Astrocyte (in vitro differentiated cells and primary cell): ENCODE measurements at regions not wholly inside any gene's neighbourhood (a gene's known extent, or its start where the extent isn't known, plus 50 kb on each side); places are given as distances from the start of the nearest gene placed in this dataset.

Source experiments
- DNase-seq: peaks from one replicate; pipeline ENCODE4 v3.0.0-alpha.2; 2010; ENCODE audit warnings: low read depth
- FAIRE-seq: peaks from 2 replicates; lab custom pipeline; 2011; peaks lifted over from hg19 to GRCh38; lab: Jason Lieb, UNC
- H2AFZ ChIP-seq: 2 replicates; pipeline ENCODE4 v1.6.0; 2012; ENCODE audit warnings: low read depth, low read length, inconsistent platforms
- H3K27ac ChIP-seq: 2 replicates; pipeline ENCODE4 v1.5.1; 2011; ENCODE audit warnings: low read depth, low read length, inconsistent platforms
- H3K27me3 ChIP-seq: 2 replicates; pipeline ENCODE4 v1.6.0; 2011; ENCODE audit warnings: low read length, inconsistent platforms; ENCODE audit not compliant: insufficient read depth
- H3K36me3 ChIP-seq: 2 replicates; pipeline ENCODE4 v1.5.1; 2011; ENCODE audit warnings: low read length, inconsistent platforms; ENCODE audit not compliant: insufficient read depth
- H3K4me1 ChIP-seq: 2 replicates; pipeline ENCODE4 v1.5.1; 2011; ENCODE audit warnings: low read length, inconsistent platforms; ENCODE audit not compliant: insufficient read depth
- H3K4me2 ChIP-seq: 2 replicates; pipeline ENCODE4 v1.6.0; 2012; ENCODE audit warnings: low read length, inconsistent platforms
- H3K4me3 ChIP-seq: 2 replicates; pipeline ENCODE4 v1.5.1; 2011; ENCODE audit warnings: low read depth, mild to moderate bottlenecking, low read length, inconsistent platforms; ENCODE audit not compliant: insufficient read depth
- H3K79me2 ChIP-seq: 2 replicates; pipeline ENCODE4 v1.6.0; 2012; ENCODE audit warnings: mild to moderate bottlenecking, low read length, inconsistent platforms; ENCODE audit not compliant: insufficient read depth
- H3K9ac ChIP-seq: 2 replicates; pipeline ENCODE4 v1.6.0; 2012; ENCODE audit warnings: mild to moderate bottlenecking, low read length, inconsistent platforms
- H3K9me3 ChIP-seq: 2 replicates; pipeline ENCODE4 v1.5.1; 2012; ENCODE audit warnings: low read depth, mild to moderate bottlenecking, low read length, inconsistent platforms; ENCODE audit not compliant: insufficient read depth
- H4K20me1 ChIP-seq: 2 replicates; pipeline ENCODE4 v1.6.0; 2012; ENCODE audit warnings: low read length, inconsistent platforms; ENCODE audit not compliant: insufficient read depth
- H3K27ac Mint-ChIP-seq: one replicate; pipeline ENCODE4 v1.8.0; 2021; ENCODE audit warnings: mild to moderate bottlenecking, mixed read lengths; ENCODE audit not compliant: unreplicated experiment
- H3K27me3 Mint-ChIP-seq: one replicate; pipeline ENCODE4 v1.8.0; 2021; ENCODE audit warnings: low read depth, mixed read lengths; ENCODE audit not compliant: unreplicated experiment
- H3K36me3 Mint-ChIP-seq: one replicate; pipeline ENCODE4 v1.8.0; 2021; ENCODE audit warnings: low read depth, mixed read lengths; ENCODE audit not compliant: unreplicated experiment
- H3K4me1 Mint-ChIP-seq: one replicate; pipeline ENCODE4 v1.8.0; 2021; ENCODE audit warnings: low read depth, mixed read lengths; ENCODE audit not compliant: unreplicated experiment
- H3K4me3 Mint-ChIP-seq: one replicate; pipeline ENCODE4 v1.8.0; 2021; ENCODE audit warnings: mild to moderate bottlenecking, moderate library complexity, mixed read lengths; ENCODE audit not compliant: unreplicated experiment
- H3K9me3 Mint-ChIP-seq: one replicate; pipeline ENCODE4 v1.8.0; 2021; ENCODE audit warnings: mild to moderate bottlenecking, mixed read lengths; ENCODE audit not compliant: unreplicated experiment
- CTCF ChIP-seq: IDR thresholded peaks from 2 replicates; pipeline ENCODE4 v1.5.1; 2011; ENCODE audit warnings: low read depth, mild to moderate bottlenecking, inconsistent platforms, low read length, moderate library complexity; ENCODE audit not compliant: insufficient read depth
- EZH2 ChIP-seq: IDR thresholded peaks from 2 replicates; pipeline ENCODE4 v1.6.1; 2012; ENCODE audit warnings: mild to moderate bottlenecking, low read length, inconsistent platforms; ENCODE audit not compliant: insufficient read depth

GRCh38 chr15:58258501-58259292 lies 120.5 kb downstream of the AQP9 start:
- Histone ChIP-seq H3K4me2 (no peak overlapping the region), H3K9me3 (peaks cover 3% of the 10 kb centered on the region), H3K4me1 (no peaks in the 10 kb centered on the region), H3K4me3 (no peak overlapping the region), H3K79me2 (no peaks in the 10 kb centered on the region), H3K36me3 (no peaks in the 10 kb centered on the region), H2AFZ (no peak overlapping the region), H4K20me1 (no peaks in the 10 kb centered on the region), H3K9ac (no peak overlapping the region), H3K27ac (no peak overlapping the region), H3K27me3 (no peaks in the 10 kb centered on the region)
- DNase-seq, result no peak
- Mint-ChIP-seq H3K4me1 (no peaks in the 10 kb centered on the region), H3K36me3 (no peaks in the 10 kb centered on the region), H3K27ac (no peak overlapping the region), H3K27me3 (no peaks in the 10 kb centered on the region), H3K4me3 (no peak overlapping the region), H3K9me3 (peaks cover 10% of the 10 kb centered on the region)
- FAIRE-seq, result no peak
- TF ChIP-seq EZH2 (no peak), CTCF (no peak)

DNA sequence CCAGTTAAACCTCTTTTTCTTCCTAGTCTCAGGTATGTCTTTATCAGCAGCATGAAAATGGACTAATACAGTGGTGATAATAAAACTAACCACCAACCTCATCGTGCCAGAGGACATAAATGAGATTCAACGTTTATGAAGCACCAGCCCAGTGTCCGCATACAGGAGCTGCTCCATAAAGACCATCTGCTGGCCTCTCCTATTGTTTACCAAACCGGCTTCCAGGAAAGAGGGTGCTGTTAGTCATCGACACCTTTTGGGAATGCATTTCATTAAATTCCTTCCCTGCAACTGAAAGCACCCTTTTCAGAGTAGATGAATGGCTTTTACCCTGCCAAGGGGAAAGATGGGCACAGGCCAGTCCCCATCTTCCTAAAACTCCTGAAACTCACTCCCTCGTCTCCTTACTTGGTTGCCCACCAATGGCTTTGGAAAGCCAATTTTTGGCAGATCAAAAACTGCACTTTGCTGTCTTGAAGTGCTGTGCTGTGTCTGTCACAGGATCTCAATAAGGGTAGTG lies 122.1 kb downstream of the AQP9 start:
- Histone ChIP-seq H3K4me2 (no peak overlapping the region), H3K27ac (no peak overlapping the region), H3K27me3 (no peaks in the 10 kb centered on the region), H2AFZ (no peak overlapping the region), H3K9ac (no peak overlapping the region), H3K4me3 (no peak overlapping the region), H4K20me1 (no peaks in the 10 kb centered on the region), H3K79me2 (no peaks in the 10 kb centered on the region), H3K9me3 (no peaks in the 10 kb centered on the region), H3K36me3 (no peaks in the 10 kb centered on the region), H3K4me1 (no peaks in the 10 kb centered on the region)
- Mint-ChIP-seq H3K4me1 (no peaks in the 10 kb centered on the region), H3K9me3 (peaks cover 7% of the 10 kb centered on the region), H3K4me3 (no peak overlapping the region), H3K36me3 (no peaks in the 10 kb centered on the region), H3K27ac (no peak overlapping the region), H3K27me3 (peaks cover 5% of the 10 kb centered on the region)
- DNase-seq (no peak), FAIRE-seq (no peak)
- no peak for TF ChIP-seq CTCF
- no peak for TF ChIP-seq EZH2

DNA sequence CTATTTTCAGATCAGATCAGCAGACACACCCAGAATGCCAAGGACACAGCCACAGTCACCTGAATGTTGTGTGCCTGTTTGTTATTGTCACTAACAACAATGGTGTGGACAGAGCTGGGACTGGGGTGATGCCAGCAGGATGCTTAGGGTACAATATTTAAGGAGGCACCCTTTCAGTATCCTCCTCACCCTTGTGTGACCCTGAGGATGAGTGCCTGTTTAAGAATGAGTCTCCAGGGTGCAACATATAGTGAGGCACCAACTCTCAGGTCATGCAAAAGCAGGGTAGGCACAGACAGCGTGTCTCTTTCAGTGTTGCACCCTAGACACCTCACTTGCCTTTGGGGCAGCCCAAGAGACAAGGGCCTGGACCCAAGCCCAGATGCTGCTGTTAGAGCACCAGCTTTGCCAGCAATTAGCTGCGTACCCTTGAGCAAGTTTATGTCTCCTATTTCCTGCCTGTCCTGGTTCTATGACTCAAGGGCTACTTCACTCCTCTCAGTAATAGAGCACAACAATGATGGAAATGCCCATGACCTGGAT lies 122.6 kb downstream of the AQP9 start:
- TF ChIP-seq CTCF (no peak), EZH2 (no peak)
- Mint-ChIP-seq H3K4me3 (no peak overlapping the region), H3K27ac (no peak overlapping the region), H3K36me3 (no peaks in the 10 kb centered on the region), H3K27me3 (peaks cover 5% of the 10 kb centered on the region), H3K9me3 (peaks cover 7% of the 10 kb centered on the region), H3K4me1 (no peaks in the 10 kb centered on the region)
- H4K20me1 ChIP-seq, result no peaks in the 10 kb centered on the region
- H3K27ac ChIP-seq, result no peak overlapping the region
- no peaks in the 10 kb centered on the region for H3K4me1 ChIP-seq
- H3K4me2 ChIP-seq, result no peak overlapping the region
- FAIRE-seq (peak; percentile 41), DNase-seq (peak; percentile 6)
- H3K27me3 ChIP-seq, result no peaks in the 10 kb centered on the region
- H3K9me3 ChIP-seq, result no peaks in the 10 kb centered on the region
- no peaks in the 10 kb centered on the region for H3K36me3 ChIP-seq
- H3K4me3 ChIP-seq, result no peak overlapping the region
- no peaks in the 10 kb centered on the region for H3K79me2 ChIP-seq
- no peak overlapping the region for H2AFZ ChIP-seq
- no peak overlapping the region for H3K9ac ChIP-seq
